Bronchial epithelial cell (primary cell): ENCODE measurements at regions not wholly inside any gene's neighbourhood (a gene's known extent, or its start where the extent isn't known, plus 50 kb on each side); places are given as distances from the start of the nearest gene placed in this dataset.
A peak's percentile ranks its signal among the peaks of the same experiment; 100 is the strongest.

Source experiments
- DNase-seq: peaks from one replicate; pipeline ENCODE4 v3.0.0-alpha.2; 2010; ENCODE audit warnings: low read depth
- FAIRE-seq: peaks from 2 replicates; lab custom pipeline; 2011; peaks lifted over from hg19 to GRCh38; lab: Jason Lieb, UNC
- H3K27me3 ChIP-seq: 2 replicates; pipeline ENCODE4 v1.5.1; 2011; ENCODE audit warnings: low read length; ENCODE audit not compliant: control insufficient read depth, insufficient read depth
- H3K36me3 ChIP-seq: 2 replicates; pipeline ENCODE4 v1.5.1; 2011; ENCODE audit warnings: low read length; ENCODE audit not compliant: control insufficient read depth, insufficient read depth
- H3K4me3 ChIP-seq: 2 replicates; pipeline ENCODE4 v1.5.1; 2011; ENCODE audit warnings: mild to moderate bottlenecking, low read depth, low read length, control low read depth
- CTCF ChIP-seq: IDR thresholded peaks from 2 replicates; pipeline ENCODE4 v1.5.1; 2011; ENCODE audit warnings: mild to moderate bottlenecking, moderate library complexity, low read length, control low read depth, inconsistent platforms; ENCODE audit not compliant: insufficient read depth, severe bottlenecking

GRCh38 chr13:34290661-34291060 lies 472.7 kb downstream of the RFC3 start:
- no peak for DNase-seq
- Histone ChIP-seq H3K36me3 (no peaks in the 10 kb centered on the region), H3K4me3 (no peak overlapping the region), H3K27me3 (no peaks in the 10 kb centered on the region)
- TF ChIP-seq CTCF = no peak
- FAIRE-seq = peak; percentile 58

- DNase-seq = peak; percentile 18
- Histone ChIP-seq H3K36me3 (no peaks in the 10 kb centered on the region), H3K4me3 (no peak overlapping the region), H3K27me3 (no peaks in the 10 kb centered on the region)
- TF ChIP-seq CTCF = no peak
- FAIRE-seq = no peak
Observed at GRCh38 chr13:34294483-34295129, 476.7 kb downstream of the RFC3 start.

- TF ChIP-seq CTCF = no peak
- DNase-seq = peak; percentile 40
Observed at GRCh38 chr13:34300559-34300958, 482.6 kb downstream of the RFC3 start.

GRCh38 chr13:34302596-34302995 lies 484.6 kb downstream of the RFC3 start:
- Histone ChIP-seq H3K36me3 (no peaks in the 10 kb centered on the region), H3K4me3 (no peak overlapping the region), H3K27me3 (no peaks in the 10 kb centered on the region)
- DNase-seq = peak; percentile 61
- TF ChIP-seq CTCF = no peak
- no peak for FAIRE-seq

More at GRCh38 chr13:34300559-34300958, 482.6 kb downstream of the RFC3 start:
- Histone ChIP-seq H3K4me3 (no peak overlapping the region), H3K27me3 (no peaks in the 10 kb centered on the region), H3K36me3 (no peaks in the 10 kb centered on the region)
- FAIRE-seq = no peak

- Histone ChIP-seq H3K36me3 (no peaks in the 10 kb centered on the region), H3K27me3 (no peaks in the 10 kb centered on the region), H3K4me3 (no peak overlapping the region)
- DNase-seq (peak; percentile 97), FAIRE-seq (peak; percentile 93)
- TF ChIP-seq CTCF = no peak
Observed at GRCh38 chr13:34303346-34303745, 485.4 kb downstream of the RFC3 start.

- no peaks in the 10 kb centered on the region for H3K27me3 ChIP-seq
- TF ChIP-seq CTCF = no peak
- no peak for FAIRE-seq
Observed at GRCh38 chr13:34307607-34308006, 489.7 kb downstream of the RFC3 start.

More at GRCh38 chr13:34307607-34308006, 489.7 kb downstream of the RFC3 start:
- no peaks in the 10 kb centered on the region for H3K36me3 ChIP-seq
- DNase-seq = no peak
- H3K4me3 ChIP-seq = no peak overlapping the region
